ENCODE measurements at regions not wholly inside any gene's neighbourhood (a gene's known extent, or its start where the extent isn't known, plus 50 kb on each side); places are given as distances from the start of the nearest gene placed in this dataset.
"Not testable (repeated sequence)": the region's sequence is repeated elsewhere in the genome, so short reads cannot be mapped to it uniquely, and the experiment has no call there.

DNA sequence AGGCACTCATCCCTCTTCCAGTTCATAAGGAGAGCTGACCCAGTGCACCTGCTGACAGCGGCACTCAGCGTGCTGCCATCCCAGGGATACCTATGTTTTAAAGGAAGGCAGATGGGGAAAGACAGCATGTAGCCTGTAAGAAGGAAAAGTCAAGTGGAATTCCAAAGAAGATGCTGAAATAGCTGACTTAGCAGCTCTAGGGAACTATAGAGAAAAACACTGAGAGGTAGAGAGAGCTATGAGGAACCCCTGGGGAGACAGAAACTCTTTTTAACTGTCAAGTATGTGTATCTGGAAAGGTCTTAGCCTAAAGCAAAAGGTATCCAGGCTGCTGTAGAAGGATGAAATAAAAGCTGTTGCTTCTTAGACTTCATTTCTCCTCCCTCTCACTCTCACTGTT, 113.4 kb upstream of the BCL6 start:
- POLR2A ChIA-PET, result no interaction called here
- Histone ChIP-seq H3K36me3 (ENCODE audit: control insufficient read depth, insufficient read depth, low read length) (no peaks in the 10 kb centered on the region), H3K4me3 (ENCODE audit: low read depth, low read length) (no peak overlapping the region), H3K27me3 (ENCODE audit: control insufficient read depth, insufficient read depth, low read length) (no peaks in the 10 kb centered on the region)
- DNase-seq (ENCODE audit: low read depth), result no peak
- TF ChIP-seq, protein P1, sequence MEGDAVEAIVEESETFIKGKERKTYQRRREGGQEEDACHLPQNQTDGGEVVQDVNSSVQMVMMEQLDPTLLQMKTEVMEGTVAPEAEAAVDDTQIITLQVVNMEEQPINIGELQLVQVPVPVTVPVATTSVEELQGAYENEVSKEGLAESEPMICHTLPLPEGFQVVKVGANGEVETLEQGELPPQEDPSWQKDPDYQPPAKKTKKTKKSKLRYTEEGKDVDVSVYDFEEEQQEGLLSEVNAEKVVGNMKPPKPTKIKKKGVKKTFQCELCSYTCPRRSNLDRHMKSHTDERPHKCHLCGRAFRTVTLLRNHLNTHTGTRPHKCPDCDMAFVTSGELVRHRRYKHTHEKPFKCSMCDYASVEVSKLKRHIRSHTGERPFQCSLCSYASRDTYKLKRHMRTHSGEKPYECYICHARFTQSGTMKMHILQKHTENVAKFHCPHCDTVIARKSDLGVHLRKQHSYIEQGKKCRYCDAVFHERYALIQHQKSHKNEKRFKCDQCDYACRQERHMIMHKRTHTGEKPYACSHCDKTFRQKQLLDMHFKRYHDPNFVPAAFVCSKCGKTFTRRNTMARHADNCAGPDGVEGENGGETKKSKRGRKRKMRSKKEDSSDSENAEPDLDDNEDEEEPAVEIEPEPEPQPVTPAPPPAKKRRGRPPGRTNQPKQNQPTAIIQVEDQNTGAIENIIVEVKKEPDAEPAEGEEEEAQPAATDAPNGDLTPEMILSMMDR (IDR thresholded peaks at IDR 0.05; ENCODE audit: insufficient read depth, low read depth, low read length), result no peak
- CTCF ChIA-PET, result no interaction called here

GRCh38 chr3:187862701-187863277, 117.5 kb upstream of the BCL6 start:
- H3K36me3 ChIP-seq (ENCODE audit: control insufficient read depth, insufficient read depth, low read length); POLR2A ChIA-PET; H3K4me3 ChIP-seq (ENCODE audit: low read depth, low read length); DNase-seq (ENCODE audit: low read depth); CTCF ChIA-PET; H3K27me3 ChIP-seq (ENCODE audit: control insufficient read depth, insufficient read depth, low read length): not testable (repeated sequence)

GRCh38 chr3:187870360-187871203, 125.3 kb upstream of the BCL6 start:
- no peak for DNase-seq (ENCODE audit: low read depth)
- TF ChIP-seq, protein P1 (IDR thresholded peaks at IDR 0.05; ENCODE audit: insufficient read depth, low read depth, low read length), result no peak
- no peaks in the 10 kb centered on the region for H3K36me3 ChIP-seq (ENCODE audit: control insufficient read depth, insufficient read depth, low read length)
- ChIA-PET POLR2A (no interaction called here), CTCF (no interaction called here)
- no peak overlapping the region for H3K4me3 ChIP-seq (ENCODE audit: low read depth, low read length)
- no peaks in the 10 kb centered on the region for H3K27me3 ChIP-seq (ENCODE audit: control insufficient read depth, insufficient read depth, low read length)

- POLR2A ChIA-PET, result no interaction called here
- TF ChIP-seq, protein P1 (IDR thresholded peaks at IDR 0.05; ENCODE audit: insufficient read depth, low read depth, low read length), result no peak
- Histone ChIP-seq H3K4me3 (ENCODE audit: low read depth, low read length) (no peak overlapping the region), H3K36me3 (ENCODE audit: control insufficient read depth, insufficient read depth, low read length) (no peaks in the 10 kb centered on the region), H3K27me3 (ENCODE audit: control insufficient read depth, insufficient read depth, low read length) (no peaks in the 10 kb centered on the region)
- DNase-seq (ENCODE audit: low read depth), result no peak
- CTCF ChIA-PET, result no interaction called here
Measured at GRCh38 chr3:187871204-187871591, 125.9 kb upstream of the BCL6 start.

- H3K4me3 ChIP-seq (ENCODE audit: low read depth, low read length), result no peak overlapping the region
- H3K36me3 ChIP-seq (ENCODE audit: control insufficient read depth, insufficient read depth, low read length), result no peaks in the 10 kb centered on the region
- H3K27me3 ChIP-seq (ENCODE audit: control insufficient read depth, insufficient read depth, low read length), result no peaks in the 10 kb centered on the region
- POLR2A ChIA-PET, result no interaction called here
- no peak for DNase-seq (ENCODE audit: low read depth)
- CTCF ChIA-PET, result no interaction called here
- TF ChIP-seq, protein P1 (IDR thresholded peaks at IDR 0.05; ENCODE audit: insufficient read depth, low read depth, low read length), result no peak
Measured at GRCh38 chr3:187871848-187872247, 126.6 kb upstream of the BCL6 start.

Measured in BJ (cell line).